Hepatocyte (in vitro differentiated cells): ENCODE measurements at regions not wholly inside any gene's neighbourhood (a gene's known extent, or its start where the extent isn't known, plus 50 kb on each side); places are given as distances from the start of the nearest gene placed in this dataset.

Experiments
- CTCF ChIP-seq: fragments of 200-600 bp; sonication (generic); IDR thresholded peaks from 2 replicates; pipeline ENCODE4 v1.5.1; 2016; ENCODE audit warnings: antibody characterized with exemption, mild to moderate bottlenecking; ENCODE audit not compliant: poor library complexity
- EZH2 ChIP-seq: fragments of 200-600 bp; sonication (generic); IDR thresholded peaks from 2 replicates; pipeline ENCODE4 v1.6.1; 2016; ENCODE audit warnings: antibody characterized with exemption, mild to moderate bottlenecking, borderline replicate concordance
- EZH2phosphoT487 ChIP-seq: fragments of 200-600 bp; sonication (generic); IDR thresholded peaks from one replicate; pipeline ENCODE4 v1.6.1; 2018; ENCODE audit warnings: antibody characterized with exemption, mild to moderate bottlenecking, low read depth, moderate library complexity; ENCODE audit not compliant: unreplicated experiment, severe bottlenecking

- TF ChIP-seq CTCF (no peak), EZH2 (no peak), EZH2phosphoT487 (no peak)
Measured at GRCh38 chr2:238597638-238598528, 171.2 kb downstream of the ASB1 start.
